Activated naive CD4-positive, alpha-beta T cell treated with anti-CD3 and anti-CD28 coated beads, Interleukin-2, amount 10 ng/mL, durations not matched to agents 7 days and 5 days (primary cell): ENCODE measurements at regions not wholly inside any gene's neighbourhood (a gene's known extent, or its start where the extent isn't known, plus 50 kb on each side); places are given as distances from the start of the nearest gene placed in this dataset.

Experiments used
- CTCF ChIA-PET: fragments of 350-600 bp; sonication (Branson Sonifier 250); formaldehyde crosslinking; loops from one replicate; lab custom pipeline; 2021; ENCODE audit warnings: antibody characterized with exemption; lab: Charles Lee
- DNase-seq: peaks from one replicate; pipeline ENCODE4 v3.0.0-alpha.2; 2020
- H3K27ac Mint-ChIP-seq: one replicate; pipeline ENCODE4 v1.8.0; 2021; ENCODE audit warnings: mild to moderate bottlenecking, moderate library complexity, mixed read lengths
- H3K27me3 Mint-ChIP-seq: one replicate; pipeline ENCODE4 v1.8.0; 2021; ENCODE audit warnings: mild to moderate bottlenecking, mixed read lengths
- H3K36me3 Mint-ChIP-seq: one replicate; pipeline ENCODE4 v1.8.0; 2021; ENCODE audit warnings: mixed read lengths
- H3K4me1 Mint-ChIP-seq: one replicate; pipeline ENCODE4 v1.8.0; 2021; ENCODE audit warnings: mixed read lengths
- H3K4me3 Mint-ChIP-seq: one replicate; pipeline ENCODE4 v1.8.0; 2021; ENCODE audit warnings: mild to moderate bottlenecking, moderate library complexity, mixed read lengths
- H3K9me3 Mint-ChIP-seq: one replicate; pipeline ENCODE4 v1.8.0; 2021; ENCODE audit warnings: mixed read lengths

DNA sequence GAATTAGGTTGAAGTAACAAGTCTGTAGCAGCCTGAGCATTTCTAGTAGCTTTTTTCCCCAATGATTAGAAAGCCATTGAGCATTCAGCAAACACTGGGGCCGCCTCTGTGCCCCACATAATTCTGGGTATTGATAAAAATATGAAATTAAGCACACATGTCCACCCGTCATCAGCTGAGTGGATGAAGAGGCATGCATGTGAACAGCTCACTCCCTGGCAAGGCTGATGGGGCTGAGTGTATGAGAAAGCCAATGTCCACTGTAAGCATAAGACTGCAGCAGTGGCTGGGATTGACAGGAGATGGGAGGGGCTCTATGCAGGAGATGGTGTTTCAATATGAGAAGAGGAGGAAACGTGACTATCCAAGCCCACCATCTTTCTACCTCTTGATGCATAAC lies 124.4 kb upstream of the KLHL29 start:
- CTCF ChIA-PET = no interaction called here
- no peak overlapping the region for H3K27ac Mint-ChIP-seq
- no peaks in the 10 kb centered on the region for H3K4me1 Mint-ChIP-seq
- H3K4me3 Mint-ChIP-seq = no peak overlapping the region
- peaks cover 7% of the 10 kb centered on the region for H3K27me3 Mint-ChIP-seq
- DNase-seq = no peak
- H3K36me3 Mint-ChIP-seq = no peaks in the 10 kb centered on the region
- no peaks in the 10 kb centered on the region for H3K9me3 Mint-ChIP-seq

DNA sequence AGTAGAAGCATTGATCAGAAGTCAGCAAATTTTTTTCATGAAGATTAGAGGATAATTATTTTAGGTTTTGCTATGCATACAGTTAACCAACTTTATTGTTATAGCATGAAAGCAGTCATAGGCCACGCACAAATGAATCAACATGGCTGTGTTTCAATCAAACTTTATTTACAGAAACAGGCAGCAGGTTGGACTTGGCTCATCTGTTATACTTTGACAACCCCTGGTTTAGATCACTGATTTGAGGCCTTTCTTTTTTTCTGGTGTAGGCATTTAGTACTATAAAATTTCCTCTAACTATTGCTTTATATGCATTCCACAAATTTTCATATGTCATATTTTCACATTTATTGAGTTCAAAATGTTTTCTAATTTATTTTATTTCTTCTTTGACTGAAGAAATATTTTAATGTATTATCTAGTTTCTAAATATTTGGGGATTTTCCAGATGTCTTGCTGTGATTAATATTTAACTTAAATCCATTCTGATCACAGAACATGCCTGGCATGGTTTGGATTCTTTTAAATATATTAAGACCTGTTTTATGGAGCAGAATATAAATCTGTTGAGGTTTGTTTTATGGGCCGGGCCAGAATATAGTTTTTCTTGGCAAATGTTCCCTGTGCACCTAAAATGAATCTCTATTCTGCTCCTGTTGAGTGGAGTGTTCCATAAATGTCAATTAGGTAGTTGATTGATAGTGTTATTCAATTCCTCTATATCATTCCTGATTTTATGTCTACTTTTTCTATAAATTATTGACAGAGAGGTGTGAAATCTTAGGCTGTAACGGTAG lies 116.3 kb upstream of the KLHL29 start:
- Mint-ChIP-seq H3K27ac (no peak overlapping the region), H3K4me3 (no peak overlapping the region), H3K27me3 (peaks cover 12% of the 10 kb centered on the region), H3K9me3 (no peaks in the 10 kb centered on the region), H3K36me3 (no peaks in the 10 kb centered on the region), H3K4me1 (no peaks in the 10 kb centered on the region)
- CTCF ChIA-PET = no interaction called here
- DNase-seq = no peak

DNA sequence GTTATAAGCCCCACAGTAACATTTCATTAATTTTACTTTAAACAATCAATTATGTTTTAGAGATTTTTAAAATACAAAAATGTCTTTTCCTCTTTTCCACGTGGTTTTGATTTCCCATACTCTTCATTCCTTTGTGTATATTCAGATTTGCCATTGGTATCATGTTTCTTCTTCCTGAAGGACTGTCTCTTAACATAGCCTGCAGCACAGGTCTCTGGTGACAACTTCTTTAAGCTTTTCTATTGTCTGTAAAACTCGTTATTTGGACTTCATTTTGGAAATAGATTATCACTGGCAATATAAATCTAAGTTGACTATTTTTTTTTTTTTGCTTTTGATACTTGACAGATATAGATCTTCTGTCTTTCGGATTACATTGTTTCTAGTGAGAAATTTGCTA lies 115.2 kb upstream of the KLHL29 start:
- DNase-seq = no peak
- CTCF ChIA-PET = no interaction called here
- Mint-ChIP-seq H3K4me1 (no peaks in the 10 kb centered on the region), H3K9me3 (no peaks in the 10 kb centered on the region), H3K27me3 (peaks cover 12% of the 10 kb centered on the region), H3K4me3 (no peak overlapping the region), H3K27ac (no peak overlapping the region), H3K36me3 (no peaks in the 10 kb centered on the region)

DNA sequence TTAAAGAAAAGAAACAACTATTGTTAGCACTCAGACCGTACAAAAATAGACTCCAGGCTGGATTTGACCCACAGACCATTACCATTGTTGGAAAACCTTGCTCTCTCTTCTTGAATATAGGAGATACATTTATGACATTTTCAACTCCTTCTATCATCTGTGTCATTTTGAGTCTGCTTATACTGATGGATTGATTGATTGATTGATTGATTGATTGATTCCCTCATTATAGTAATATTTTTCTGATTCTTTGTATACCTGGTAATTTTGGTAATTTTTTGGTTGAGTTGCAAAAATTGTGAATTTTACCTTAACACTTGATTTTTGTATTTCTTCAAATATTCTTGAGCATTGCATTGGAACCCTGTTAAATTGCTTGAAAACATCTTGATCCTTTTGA lies 114.2 kb upstream of the KLHL29 start:
- H3K27me3 Mint-ChIP-seq = peaks cover 12% of the 10 kb centered on the region
- no peak overlapping the region for H3K27ac Mint-ChIP-seq
- H3K9me3 Mint-ChIP-seq = no peaks in the 10 kb centered on the region
- H3K36me3 Mint-ChIP-seq = no peaks in the 10 kb centered on the region
- no peak overlapping the region for H3K4me3 Mint-ChIP-seq
- no peak for DNase-seq
- CTCF ChIA-PET = no interaction called here
- H3K4me1 Mint-ChIP-seq = no peaks in the 10 kb centered on the region

DNA sequence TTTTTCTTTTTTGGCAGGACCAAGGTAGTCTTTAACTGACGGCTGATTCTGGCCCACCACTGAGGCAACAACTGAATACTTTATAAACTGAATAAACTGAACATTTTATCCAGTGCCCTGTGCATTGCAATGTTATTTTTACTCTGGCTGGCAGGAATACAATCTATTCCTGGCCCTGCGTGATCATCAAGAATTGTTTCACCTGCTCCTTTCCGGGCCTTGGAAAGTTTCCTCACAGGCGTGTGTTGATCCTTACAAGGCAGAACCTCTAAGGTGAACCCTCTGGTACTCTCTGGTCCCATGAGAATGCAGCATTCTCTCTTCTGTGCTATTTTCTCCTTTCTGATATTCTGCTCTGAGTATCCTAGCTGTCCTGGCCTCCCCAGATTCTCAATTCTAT lies 113.7 kb upstream of the KLHL29 start:
- no peaks in the 10 kb centered on the region for H3K4me1 Mint-ChIP-seq
- DNase-seq = no peak
- H3K4me3 Mint-ChIP-seq = no peak overlapping the region
- peaks cover 12% of the 10 kb centered on the region for H3K27me3 Mint-ChIP-seq
- CTCF ChIA-PET = no interaction called here
- H3K36me3 Mint-ChIP-seq = no peaks in the 10 kb centered on the region
- H3K9me3 Mint-ChIP-seq = no peaks in the 10 kb centered on the region
- no peak overlapping the region for H3K27ac Mint-ChIP-seq

DNA sequence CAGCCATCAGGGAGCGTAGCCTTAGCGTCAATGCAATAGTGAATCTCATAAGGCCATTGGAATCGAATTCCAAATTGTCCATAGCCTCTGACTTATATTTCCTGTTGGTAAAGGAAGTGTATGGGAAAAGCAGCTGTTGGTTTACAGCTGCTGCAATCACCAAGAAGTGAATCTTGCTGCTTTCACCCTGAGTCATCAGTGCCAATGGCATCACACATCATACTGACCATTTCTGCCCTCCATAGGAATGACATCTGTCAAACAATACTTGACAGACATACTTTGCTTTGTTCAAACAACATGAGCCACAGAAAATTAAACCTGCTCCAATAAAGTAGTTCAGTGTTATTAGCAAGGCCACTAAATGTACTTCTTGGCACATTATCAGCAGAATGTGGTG lies 111.2 kb upstream of the KLHL29 start:
- no peak overlapping the region for H3K4me3 Mint-ChIP-seq
- no peaks in the 10 kb centered on the region for H3K36me3 Mint-ChIP-seq
- no peak for DNase-seq
- H3K9me3 Mint-ChIP-seq = no peaks in the 10 kb centered on the region
- peaks cover 15% of the 10 kb centered on the region for H3K27me3 Mint-ChIP-seq
- no peak overlapping the region for H3K27ac Mint-ChIP-seq
- CTCF ChIA-PET = no interaction called here
- no peaks in the 10 kb centered on the region for H3K4me1 Mint-ChIP-seq

DNA sequence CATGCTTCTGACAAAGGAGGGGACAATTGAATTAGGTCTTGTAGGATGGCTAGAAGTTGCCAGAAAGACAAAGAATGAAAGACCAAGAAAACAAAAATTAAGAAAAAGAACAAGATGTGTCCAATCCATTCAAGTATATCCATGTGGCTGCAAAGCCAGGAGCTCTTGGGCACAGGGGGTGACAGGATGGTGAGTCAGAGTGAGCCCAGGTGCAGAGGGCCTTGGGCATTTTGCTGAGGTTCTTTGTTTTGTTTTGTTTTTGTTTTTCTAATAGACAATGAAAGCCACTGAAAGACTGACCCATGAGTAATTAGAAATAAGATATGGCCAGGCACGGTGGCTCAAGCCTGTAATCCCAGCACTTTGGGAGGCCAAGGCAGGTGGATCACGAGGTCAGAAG lies 104.6 kb upstream of the KLHL29 start:
- no peaks in the 10 kb centered on the region for H3K36me3 Mint-ChIP-seq
- no peak overlapping the region for H3K27ac Mint-ChIP-seq
- H3K4me1 Mint-ChIP-seq = no peaks in the 10 kb centered on the region
- no peak for DNase-seq
- H3K9me3 Mint-ChIP-seq = no peaks in the 10 kb centered on the region
- no peak overlapping the region for H3K4me3 Mint-ChIP-seq
- peaks cover 4% of the 10 kb centered on the region for H3K27me3 Mint-ChIP-seq
- CTCF ChIA-PET = no interaction called here

DNA sequence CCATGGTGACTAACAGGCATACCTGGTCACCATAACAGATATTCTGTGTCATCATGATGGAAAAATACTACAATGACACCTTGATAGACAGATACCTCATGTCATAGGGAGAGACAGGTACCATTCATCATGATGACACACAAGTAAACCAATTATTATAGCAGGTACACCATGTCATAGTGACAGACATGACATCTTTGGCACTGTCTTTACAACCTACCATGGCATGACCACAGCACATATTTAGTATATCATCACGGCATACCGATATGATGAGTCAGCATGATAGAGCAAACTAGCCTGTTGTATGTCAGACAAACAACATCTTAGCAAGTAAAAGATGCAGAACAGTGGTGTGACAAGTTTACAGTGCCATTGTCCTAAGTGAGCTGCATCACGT lies 101.3 kb upstream of the KLHL29 start:
- H3K4me3 Mint-ChIP-seq = no peak overlapping the region
- no peaks in the 10 kb centered on the region for H3K36me3 Mint-ChIP-seq
- CTCF ChIA-PET = no interaction called here
- DNase-seq = no peak
- H3K4me1 Mint-ChIP-seq = no peaks in the 10 kb centered on the region
- H3K27ac Mint-ChIP-seq = no peak overlapping the region
- H3K9me3 Mint-ChIP-seq = no peaks in the 10 kb centered on the region
- peaks cover 11% of the 10 kb centered on the region for H3K27me3 Mint-ChIP-seq

DNA sequence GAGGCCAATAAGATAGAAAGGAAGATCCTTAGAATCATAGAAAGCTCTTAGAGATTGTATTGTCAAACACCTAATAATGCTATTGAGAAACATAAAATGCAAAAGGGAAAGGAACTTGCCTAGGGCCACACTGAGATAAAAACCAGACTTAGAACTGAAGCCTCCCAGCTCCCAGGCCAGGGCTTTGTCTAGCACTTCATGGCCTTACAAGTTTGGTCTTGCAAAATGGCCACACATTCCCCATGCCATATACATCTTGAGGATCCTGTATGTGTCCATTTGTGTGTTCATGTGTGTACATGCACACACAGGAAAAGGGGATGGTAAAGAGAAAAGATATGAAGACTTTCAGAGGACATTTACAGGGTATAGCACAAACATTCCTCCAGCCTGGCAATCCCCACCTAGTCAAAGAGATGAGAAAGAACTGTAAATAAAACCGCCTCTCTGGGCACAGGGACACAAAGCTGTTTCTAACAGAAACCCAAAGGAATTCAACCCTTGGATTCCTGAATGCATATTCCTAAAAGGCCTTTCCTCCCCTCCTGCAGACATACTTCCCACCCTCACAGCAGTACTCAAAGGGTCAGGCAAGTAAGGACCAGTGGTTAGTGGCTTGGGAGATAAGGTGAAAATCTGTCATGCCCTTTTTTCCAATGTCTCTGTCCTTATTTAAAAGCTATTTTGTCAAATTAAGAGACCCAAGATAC lies 99.7 kb upstream of the KLHL29 start:
- no peak for DNase-seq
- no peaks in the 10 kb centered on the region for H3K9me3 Mint-ChIP-seq
- H3K27ac Mint-ChIP-seq = no peak overlapping the region
- no peak overlapping the region for H3K4me3 Mint-ChIP-seq
- H3K36me3 Mint-ChIP-seq = no peaks in the 10 kb centered on the region
- H3K4me1 Mint-ChIP-seq = no peaks in the 10 kb centered on the region
- H3K27me3 Mint-ChIP-seq = peaks cover 14% of the 10 kb centered on the region
- CTCF ChIA-PET = no interaction called here

DNA sequence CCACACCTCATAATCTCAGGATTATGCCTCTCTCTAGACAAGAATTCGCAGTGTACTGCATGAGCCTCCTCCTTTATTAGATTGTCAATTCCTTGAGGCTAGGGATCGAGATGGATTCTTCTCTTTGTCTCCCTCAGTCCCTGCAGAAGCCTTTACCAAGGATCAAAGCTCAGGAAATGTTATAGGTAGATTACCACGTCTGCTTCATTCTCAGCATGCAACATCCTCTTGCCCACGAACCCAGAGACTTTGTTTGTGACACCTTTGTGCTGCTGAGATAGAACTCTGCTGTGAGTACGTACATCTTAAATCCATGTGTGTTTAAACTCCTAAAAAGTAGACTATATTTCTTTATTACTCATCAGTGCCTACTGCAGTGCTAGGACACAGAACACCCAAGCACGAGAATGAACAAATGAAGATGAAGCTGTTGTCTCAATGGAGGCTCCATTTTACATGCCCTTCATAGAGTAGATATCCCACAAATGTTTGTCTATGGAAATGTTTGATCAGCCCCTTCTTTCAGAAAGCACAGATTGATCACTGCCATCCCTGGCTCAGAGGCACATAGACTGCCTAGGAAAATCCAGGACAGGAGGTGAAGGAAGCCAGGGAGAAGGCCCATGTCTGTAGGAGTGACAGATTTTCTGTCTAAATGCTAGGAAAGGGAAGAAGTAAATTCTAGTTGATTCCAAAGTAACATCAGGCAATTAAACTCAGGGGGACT lies 98.8 kb upstream of the KLHL29 start:
- Mint-ChIP-seq H3K27ac (no peak overlapping the region), H3K4me1 (no peaks in the 10 kb centered on the region), H3K27me3 (peaks cover 14% of the 10 kb centered on the region), H3K36me3 (no peaks in the 10 kb centered on the region), H3K9me3 (no peaks in the 10 kb centered on the region), H3K4me3 (no peak overlapping the region)
- DNase-seq = no peak
- CTCF ChIA-PET = no interaction called here

DNA sequence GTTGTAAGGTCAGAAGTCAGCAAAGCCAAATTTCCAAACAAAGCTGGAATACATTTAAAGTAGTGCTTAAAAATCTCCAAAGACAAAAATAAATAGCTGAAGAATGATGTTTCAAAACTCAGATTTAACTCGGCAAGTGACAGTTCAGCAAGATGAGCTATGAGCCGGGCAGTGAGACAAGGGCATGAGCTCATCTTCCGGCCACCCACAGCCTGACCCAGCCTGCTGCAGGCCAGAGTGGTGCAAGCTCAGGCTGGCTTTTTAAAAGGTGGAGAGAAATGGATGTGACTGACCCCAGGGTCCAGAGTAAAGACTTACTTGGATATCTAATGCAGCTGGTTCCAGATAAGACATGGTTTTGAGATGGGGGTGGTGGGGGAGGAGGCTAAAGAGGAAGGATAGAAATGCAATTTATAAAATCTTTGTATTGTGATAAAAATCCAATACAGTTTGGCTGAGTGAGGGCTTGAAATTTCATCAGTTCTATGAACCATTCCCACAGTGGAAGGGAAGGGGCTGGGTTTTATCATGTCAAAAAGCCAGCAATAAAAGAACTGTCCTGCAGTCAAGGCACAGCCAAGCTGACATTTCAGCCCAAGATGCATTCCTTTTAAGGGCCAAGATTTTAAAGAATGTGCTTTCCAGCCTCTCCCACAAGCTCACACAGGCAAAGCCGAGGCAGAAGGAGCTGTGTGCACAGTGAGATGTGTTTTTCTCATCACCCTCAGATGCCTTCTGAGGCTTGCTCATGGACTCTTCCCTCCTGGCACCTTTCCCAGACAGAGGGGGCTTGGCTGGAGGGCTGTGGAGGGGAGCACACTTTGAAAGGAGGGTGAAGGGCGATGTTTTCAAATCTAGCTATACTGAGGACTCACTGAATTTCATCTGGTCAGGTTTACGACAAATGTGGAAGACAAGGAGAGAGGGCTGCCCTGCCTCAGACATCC lies 97.9 kb upstream of the KLHL29 start:
- DNase-seq = no peak
- Mint-ChIP-seq H3K9me3 (no peaks in the 10 kb centered on the region), H3K4me1 (no peaks in the 10 kb centered on the region), H3K4me3 (no peak overlapping the region), H3K36me3 (no peaks in the 10 kb centered on the region), H3K27ac (no peak overlapping the region), H3K27me3 (peaks cover 14% of the 10 kb centered on the region)
- CTCF ChIA-PET = no interaction called here

DNA sequence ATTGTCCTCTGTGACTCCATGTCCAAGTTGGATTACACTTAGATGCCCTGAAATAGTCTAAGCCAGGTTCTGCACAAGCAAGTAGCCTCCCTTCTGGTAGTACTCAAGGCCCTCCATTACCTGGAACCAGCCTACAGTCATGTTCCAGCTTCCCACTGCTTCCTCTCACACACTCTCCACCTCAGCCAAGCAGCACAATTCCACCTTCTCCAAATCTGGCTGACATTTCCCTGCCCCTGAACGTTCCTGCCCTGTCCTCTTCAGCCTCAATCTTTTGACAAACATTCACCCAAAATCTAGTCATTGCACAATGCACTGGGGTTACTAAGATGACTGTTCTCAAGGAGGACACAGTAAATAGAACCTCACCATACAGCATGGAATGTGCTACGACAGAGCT lies 95.3 kb upstream of the KLHL29 start:
- no peaks in the 10 kb centered on the region for H3K4me1 Mint-ChIP-seq
- peaks cover 14% of the 10 kb centered on the region for H3K27me3 Mint-ChIP-seq
- no peak overlapping the region for H3K4me3 Mint-ChIP-seq
- no peaks in the 10 kb centered on the region for H3K36me3 Mint-ChIP-seq
- CTCF ChIA-PET = no interaction called here
- no peak overlapping the region for H3K27ac Mint-ChIP-seq
- no peaks in the 10 kb centered on the region for H3K9me3 Mint-ChIP-seq
- DNase-seq = no peak

DNA sequence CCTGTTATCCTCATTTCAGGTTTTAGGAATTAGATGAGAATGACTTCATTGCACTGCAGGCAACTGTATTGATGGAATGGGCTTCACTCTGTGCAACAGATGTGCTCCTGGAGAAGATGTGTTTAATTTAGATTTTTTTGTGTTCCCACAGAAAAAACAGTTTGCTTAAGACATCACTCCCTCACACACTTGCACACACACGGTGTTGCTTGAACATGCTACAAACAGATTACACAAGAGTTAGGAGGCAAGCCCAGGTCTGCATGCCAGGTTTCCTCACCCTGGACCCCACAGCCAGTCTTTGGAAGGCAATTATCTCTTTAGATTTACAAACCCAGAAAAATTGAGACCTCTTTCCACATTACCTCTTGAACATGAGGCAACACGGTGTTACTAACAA lies 93.7 kb upstream of the KLHL29 start:
- Mint-ChIP-seq H3K36me3 (no peaks in the 10 kb centered on the region), H3K9me3 (no peaks in the 10 kb centered on the region), H3K27me3 (peaks cover 19% of the 10 kb centered on the region), H3K4me3 (no peak overlapping the region), H3K4me1 (no peaks in the 10 kb centered on the region), H3K27ac (no peak overlapping the region)
- no peak for DNase-seq
- CTCF ChIA-PET = no interaction called here

DNA sequence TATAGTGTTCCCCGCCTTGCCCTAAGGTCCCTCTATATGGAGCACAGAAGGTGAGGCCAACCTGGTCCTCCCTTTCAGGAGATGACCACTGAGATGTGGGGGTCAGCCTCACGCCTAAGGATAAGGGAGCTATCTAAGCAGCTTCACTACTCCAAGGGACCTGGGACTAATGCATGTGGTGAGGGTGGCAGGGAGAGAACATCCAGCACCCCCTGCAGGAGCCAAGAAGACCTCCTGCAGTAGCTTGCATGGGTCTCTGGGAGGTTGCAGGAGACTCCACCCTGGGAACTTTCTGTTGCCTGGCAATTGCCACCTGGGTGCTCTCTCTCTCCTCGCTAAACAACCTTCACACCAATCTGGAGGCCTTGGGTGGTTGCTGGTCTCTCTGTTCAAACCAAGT lies 93.0 kb upstream of the KLHL29 start:
- H3K9me3 Mint-ChIP-seq = no peaks in the 10 kb centered on the region
- H3K27ac Mint-ChIP-seq = no peak overlapping the region
- CTCF ChIA-PET = no interaction called here
- no peak overlapping the region for H3K4me3 Mint-ChIP-seq
- H3K4me1 Mint-ChIP-seq = no peaks in the 10 kb centered on the region
- no peak for DNase-seq
- peaks cover 15% of the 10 kb centered on the region for H3K27me3 Mint-ChIP-seq
- no peaks in the 10 kb centered on the region for H3K36me3 Mint-ChIP-seq
